Testis (tissue), 2 donors: ENCODE measurements at regions not wholly inside any gene's neighbourhood (a gene's known extent, or its start where the extent isn't known, plus 50 kb on each side); places are given as distances from the start of the nearest gene placed in this dataset.

Source experiments
- DNase-seq: peaks from one replicate; pipeline ENCODE4 v3.0.0-alpha.2; 2019
- H3K27ac ChIP-seq, 2 donors: fragments of 200-600 bp; sonication (generic); one replicate each; pipeline ENCODE4 v1.5.1; 2019
- H3K27me3 ChIP-seq: fragments of 200-600 bp; sonication (generic); one replicate; pipeline ENCODE4 v1.5.1; 2019
- H3K36me3 ChIP-seq: fragments of 200-600 bp; sonication (generic); one replicate; pipeline ENCODE4 v1.5.1; 2017; ENCODE audit warnings: low read depth; ENCODE audit errors: missing control alignments
- H3K4me1 ChIP-seq: fragments of 200-600 bp; sonication (generic); one replicate; pipeline ENCODE4 v1.5.1; 2019
- H3K4me3 ChIP-seq, 2 donors: fragments of 200-600 bp; sonication (generic); one replicate each; pipeline ENCODE4 v1.5.1; 2017 to 2019
- H3K9me3 ChIP-seq: fragments of 200-600 bp; sonication (generic); one replicate; pipeline ENCODE4 v1.5.1; 2017
- POLR2A ChIP-seq: fragments of 450-650 bp; IDR thresholded peaks from one replicate; pipeline ENCODE4 v1.6.1; 2017; ENCODE audit warnings: antibody characterized with exemption, mild to moderate bottlenecking, moderate library complexity
- WGBS, 2 donors: methylation state at CpG; one replicate each; pipeline ENCODE4 v1.1.5; 2018; 5-methylcytosine and 5-hydroxymethylcytosine counted together
- intact Hi-C: fragments of 100-400 bp; cut with DNase I; formaldehyde crosslinking; loops from one replicate; pipeline ENCODE4 v1.15.1; 2023; ENCODE audit warnings: low total_unique reads
- TF ChIP-seq, protein P1 (sequence below), 3 experiments: fragments of 450-650 bp in 2 of 3; fragments of 200-600 bp in 1 of 3; sonication (generic) in 1 of 3; IDR thresholded peaks; one replicate each; pipeline ENCODE4 v1.5.1; 2016 to 2019; ENCODE audit warnings: antibody characterized with exemption in 3 of 3, mild to moderate bottlenecking in 2 of 3, moderate library complexity in 1 of 3

DNA sequence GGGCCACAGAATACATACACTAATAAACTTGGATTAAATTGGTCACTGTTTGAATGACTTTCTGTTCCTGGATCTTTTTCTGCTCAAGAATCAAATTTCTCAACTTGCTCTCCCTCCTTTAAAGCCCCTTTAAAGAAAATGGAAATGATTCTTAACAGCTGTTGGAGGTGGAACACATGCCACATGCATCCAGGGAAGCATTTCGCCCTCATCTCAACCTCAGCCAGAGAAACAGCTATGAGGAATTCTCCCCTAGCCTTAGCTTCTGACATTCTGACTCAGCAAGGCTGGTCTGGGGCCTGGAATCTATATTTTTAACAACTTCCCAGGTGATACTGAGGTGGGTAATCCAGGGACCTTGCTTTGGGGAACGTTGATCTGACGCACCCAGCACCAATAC, 263.4 kb upstream of the ECI2 start:
- no peaks in the 10 kb centered on the region for H3K27me3 ChIP-seq
- H3K9me3 ChIP-seq, result no peaks in the 10 kb centered on the region
- no peak overlapping the region for H3K27ac ChIP-seq
- 92 to 100% methylated on average over 3 of the region's 3 CpGs for WGBS, 2 donors
- DNase-seq, result no peak
- no peaks in the 10 kb centered on the region for H3K36me3 ChIP-seq
- TF ChIP-seq POLR2A, result no peak
- TF ChIP-seq, protein P1, sequence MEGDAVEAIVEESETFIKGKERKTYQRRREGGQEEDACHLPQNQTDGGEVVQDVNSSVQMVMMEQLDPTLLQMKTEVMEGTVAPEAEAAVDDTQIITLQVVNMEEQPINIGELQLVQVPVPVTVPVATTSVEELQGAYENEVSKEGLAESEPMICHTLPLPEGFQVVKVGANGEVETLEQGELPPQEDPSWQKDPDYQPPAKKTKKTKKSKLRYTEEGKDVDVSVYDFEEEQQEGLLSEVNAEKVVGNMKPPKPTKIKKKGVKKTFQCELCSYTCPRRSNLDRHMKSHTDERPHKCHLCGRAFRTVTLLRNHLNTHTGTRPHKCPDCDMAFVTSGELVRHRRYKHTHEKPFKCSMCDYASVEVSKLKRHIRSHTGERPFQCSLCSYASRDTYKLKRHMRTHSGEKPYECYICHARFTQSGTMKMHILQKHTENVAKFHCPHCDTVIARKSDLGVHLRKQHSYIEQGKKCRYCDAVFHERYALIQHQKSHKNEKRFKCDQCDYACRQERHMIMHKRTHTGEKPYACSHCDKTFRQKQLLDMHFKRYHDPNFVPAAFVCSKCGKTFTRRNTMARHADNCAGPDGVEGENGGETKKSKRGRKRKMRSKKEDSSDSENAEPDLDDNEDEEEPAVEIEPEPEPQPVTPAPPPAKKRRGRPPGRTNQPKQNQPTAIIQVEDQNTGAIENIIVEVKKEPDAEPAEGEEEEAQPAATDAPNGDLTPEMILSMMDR (IDR thresholded peaks at IDR 0.05), result no peak
- H3K4me1 ChIP-seq, result peaks cover 19% of the 10 kb centered on the region
- no peak overlapping the region for H3K4me3 ChIP-seq
- intact Hi-C loops, result no loop called here

DNA sequence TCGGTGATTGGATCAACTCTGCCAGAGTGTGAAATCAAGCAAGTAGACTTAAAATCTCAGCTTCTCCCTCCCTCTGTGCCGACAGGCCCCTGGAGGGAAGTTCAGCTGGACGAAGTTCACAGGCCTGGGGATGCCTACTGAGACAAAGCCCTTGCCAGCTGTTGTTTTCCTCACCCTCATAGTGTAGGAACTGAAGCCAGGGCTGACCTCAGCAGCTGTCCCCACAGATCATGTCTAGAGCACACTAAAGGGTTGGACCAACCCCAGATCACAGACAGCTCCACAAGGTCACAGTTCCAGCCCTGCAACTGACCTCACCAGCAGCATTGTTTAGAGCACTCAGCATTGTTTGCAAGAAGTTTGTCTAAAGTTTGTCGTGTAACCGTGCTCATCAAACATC, 261.9 kb upstream of the ECI2 start:
- intact Hi-C loops, result no loop called here

DNA sequence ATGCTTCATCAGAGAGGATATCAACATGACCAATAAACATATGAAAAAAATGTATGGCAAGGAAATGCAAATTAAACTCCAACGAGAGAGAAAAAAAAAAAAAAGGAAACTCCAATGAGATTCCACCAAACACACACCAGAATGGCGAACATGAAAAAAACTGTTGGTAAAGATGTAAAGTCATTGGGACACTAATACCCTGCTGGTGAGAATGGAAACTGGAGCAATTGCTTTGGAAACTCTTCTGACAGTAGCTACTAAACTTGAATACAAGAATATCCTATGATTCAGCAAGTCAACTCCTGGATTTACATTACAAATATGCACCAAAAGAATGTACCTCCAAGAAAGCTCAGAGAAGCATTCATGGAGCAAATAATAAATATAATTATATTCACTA, 260.7 kb upstream of the ECI2 start:
- TF ChIP-seq, protein P1 (IDR thresholded peaks at IDR 0.05), result no peak
- no peak for TF ChIP-seq POLR2A
- Histone ChIP-seq H3K9me3 (no peaks in the 10 kb centered on the region), H3K27ac (no peak overlapping the region), H3K4me3 (no peak overlapping the region), H3K27me3 (no peaks in the 10 kb centered on the region), H3K36me3 (no peaks in the 10 kb centered on the region), H3K4me1 (no peaks in the 10 kb centered on the region)
- intact Hi-C loops, result no loop called here
- 77 to 89% methylated on average over 2 of the region's 2 CpGs for WGBS, 2 donors
- DNase-seq, result no peak

More for the DNA sequence above, 261.9 kb upstream of the ECI2 start:
- no peaks in the 10 kb centered on the region for H3K36me3 ChIP-seq
- DNase-seq, result no peak
- WGBS, 2 donors, result 64 to 65% methylated on average over 5 of the region's 5 CpGs
- TF ChIP-seq, protein P1 (IDR thresholded peaks at IDR 0.05), result no peak
- no peak for TF ChIP-seq POLR2A
- H3K27ac ChIP-seq, result no peak overlapping the region
- no peaks in the 10 kb centered on the region for H3K9me3 ChIP-seq
- H3K27me3 ChIP-seq, result no peaks in the 10 kb centered on the region
- H3K4me3 ChIP-seq, result no peak overlapping the region
- peaks cover 4% of the 10 kb centered on the region for H3K4me1 ChIP-seq

DNA sequence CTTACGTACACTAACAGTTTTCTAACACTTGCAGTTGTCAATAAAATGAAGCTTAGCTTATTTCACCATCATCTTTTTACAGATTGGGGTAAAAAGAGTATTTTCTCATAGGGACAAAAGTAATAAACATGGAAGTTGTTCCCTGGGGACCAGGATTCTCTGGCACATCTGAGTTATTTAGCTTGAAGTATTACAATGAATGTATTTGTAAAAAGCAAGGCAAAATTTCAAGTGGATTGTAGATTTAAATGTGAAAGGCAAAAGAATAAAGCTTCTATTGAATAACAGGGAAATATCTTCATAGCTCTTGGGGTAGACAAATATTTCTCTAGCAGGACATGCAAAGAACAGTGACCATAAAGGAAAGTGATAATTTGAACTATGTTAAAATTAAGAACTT, 260.0 kb upstream of the ECI2 start:
- no peaks in the 10 kb centered on the region for H3K9me3 ChIP-seq
- H3K4me3 ChIP-seq, result no peak overlapping the region
- 88 to 95% methylated on average over 1 of the region's 1 CpG for WGBS, 2 donors
- intact Hi-C loops, result no loop called here
- H3K36me3 ChIP-seq, result no peaks in the 10 kb centered on the region
- H3K4me1 ChIP-seq, result no peaks in the 10 kb centered on the region
- DNase-seq, result no peak
- H3K27ac ChIP-seq, result no peak overlapping the region
- H3K27me3 ChIP-seq, result no peaks in the 10 kb centered on the region
- TF ChIP-seq, protein P1 (IDR thresholded peaks at IDR 0.05), result no peak
- no peak for TF ChIP-seq POLR2A

DNA sequence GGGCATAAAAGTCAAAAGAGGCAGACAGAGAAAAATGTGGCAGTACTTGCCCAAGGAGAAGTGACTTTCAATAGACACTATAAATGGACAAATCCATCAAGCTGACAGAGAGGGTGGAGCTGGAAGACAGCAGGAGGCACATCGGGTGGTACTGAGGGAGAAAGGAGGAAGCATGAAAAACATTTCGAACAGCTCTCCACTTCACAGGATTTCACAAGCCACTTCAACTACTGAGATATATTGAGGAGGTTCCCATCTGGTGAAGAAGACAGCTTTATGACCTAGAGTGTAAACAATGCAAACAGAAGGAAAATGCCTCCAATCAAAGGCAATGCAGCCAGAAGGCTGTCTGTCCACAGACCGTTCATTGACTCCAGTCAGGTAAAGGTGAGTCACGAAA, 259.4 kb upstream of the ECI2 start:
- Histone ChIP-seq H3K27ac (no peak overlapping the region), H3K4me1 (no peaks in the 10 kb centered on the region), H3K9me3 (no peaks in the 10 kb centered on the region), H3K36me3 (no peaks in the 10 kb centered on the region), H3K27me3 (no peaks in the 10 kb centered on the region), H3K4me3 (no peak overlapping the region)
- 57 to 58% methylated on average over 4 of the region's 4 CpGs for WGBS, 2 donors
- intact Hi-C loops, result no loop called here
- TF ChIP-seq POLR2A, result no peak
- TF ChIP-seq, protein P1 (IDR thresholded peaks at IDR 0.05), result no peak
- no peak for DNase-seq
